DND-41 (cell line): ENCODE measurements at regions not wholly inside any gene's neighbourhood (a gene's known extent, or its start where the extent isn't known, plus 50 kb on each side); places are given as distances from the start of the nearest gene placed in this dataset.

Source experiments
- ATAC-seq: fragments of 200-7000 bp; cut with Tn5 transposase; 3 replicates; pipeline ENCODE4 v1.9.1; 2021; ENCODE audit warnings: low read depth; ENCODE audit not compliant: insufficient read depth
- DNase-seq: peaks from one replicate; pipeline ENCODE4 v3.0.0-alpha.2; 2020
- H2AFZ ChIP-seq: 2 replicates; pipeline ENCODE4 v1.6.0; 2012; ENCODE audit warnings: low read depth, low read length
- H3K27ac ChIP-seq: 2 replicates; pipeline ENCODE4 v1.5.1; 2012; ENCODE audit warnings: low read length, inconsistent platforms
- H3K27me3 ChIP-seq: fragments of 200-600 bp; sonication (generic); 2 replicates; pipeline ENCODE4 v1.6.0; 2012; ENCODE audit warnings: low read length, mild to moderate bottlenecking, inconsistent platforms; ENCODE audit not compliant: insufficient read depth, poor library complexity
- H3K36me3 ChIP-seq: 2 replicates; pipeline ENCODE4 v1.5.1; 2012; ENCODE audit warnings: low read length, inconsistent platforms; ENCODE audit not compliant: insufficient read depth
- H3K4me1 ChIP-seq: 2 replicates; pipeline ENCODE4 v1.5.1; 2012; ENCODE audit warnings: mild to moderate bottlenecking, low read length; ENCODE audit not compliant: insufficient read depth
- H3K4me2 ChIP-seq: 2 replicates; pipeline ENCODE4 v1.6.0; 2012; ENCODE audit warnings: mild to moderate bottlenecking, moderate library complexity, low read length, inconsistent platforms; ENCODE audit not compliant: insufficient read depth
- H3K4me3 ChIP-seq, 2 experiments: fragments of 200-600 bp in 1 of 2; shearing (Covaris generic) in 1 of 2; 2 replicates each; pipeline ENCODE4 v1.5.1; 2012 to 2016; ENCODE audit warnings: inconsistent platforms in 2 of 2, low read length in 2 of 2, mild to moderate bottlenecking in 2 of 2, low read depth in 1 of 2, moderate library complexity in 1 of 2
- H3K79me2 ChIP-seq: 2 replicates; pipeline ENCODE4 v1.6.0; 2012; ENCODE audit warnings: low read length, inconsistent platforms; ENCODE audit not compliant: insufficient read depth
- H3K9ac ChIP-seq: 2 replicates; pipeline ENCODE4 v1.6.0; 2012; ENCODE audit warnings: low read depth, mild to moderate bottlenecking, inconsistent platforms, low read length, moderate library complexity
- H3K9me3 ChIP-seq: 2 replicates; pipeline ENCODE4 v1.5.1; 2012; ENCODE audit warnings: low read length, moderate library complexity, mild to moderate bottlenecking, inconsistent platforms; ENCODE audit not compliant: insufficient read depth, severe bottlenecking
- H4K20me1 ChIP-seq: 2 replicates; pipeline ENCODE4 v1.6.0; 2012; ENCODE audit warnings: low read length; ENCODE audit not compliant: insufficient read depth
- CTCF ChIP-seq: IDR thresholded peaks from 2 replicates; pipeline ENCODE4 v1.5.1; 2012; ENCODE audit warnings: borderline replicate concordance, low read length, moderate library complexity, mild to moderate bottlenecking; ENCODE audit not compliant: poor library complexity, severe bottlenecking; ENCODE audit errors: extremely low read depth
- EZH2 ChIP-seq: IDR thresholded peaks from 3 replicates; pipeline ENCODE4 v1.6.1; 2012; ENCODE audit warnings: borderline replicate concordance, low read depth, mild to moderate bottlenecking, moderate library complexity, low read length, inconsistent platforms; ENCODE audit not compliant: severe bottlenecking

GRCh38 chr12:88646824-88647223 is 66.6 kb upstream of the KITLG start:
- H3K79me2 ChIP-seq: no peaks in the 10 kb centered on the region
- H3K36me3 ChIP-seq: no peaks in the 10 kb centered on the region
- no peak overlapping the region for H3K9ac ChIP-seq
- no peak overlapping the region for H3K4me3 ChIP-seq
- H3K4me1 ChIP-seq: no peaks in the 10 kb centered on the region
- ATAC-seq: no peak
- no peaks in the 10 kb centered on the region for H4K20me1 ChIP-seq
- H3K4me2 ChIP-seq: no peak overlapping the region
- DNase-seq: no peak
- no peaks in the 10 kb centered on the region for H3K9me3 ChIP-seq
- H2AFZ ChIP-seq: no peak overlapping the region
- TF ChIP-seq EZH2: no peak
- TF ChIP-seq CTCF: no peak
- H3K27ac ChIP-seq: no peak overlapping the region
- H3K27me3 ChIP-seq: no peaks in the 10 kb centered on the region

GRCh38 chr12:88645816-88646215 is 65.5 kb upstream of the KITLG start:
- TF ChIP-seq CTCF: no peak
- H3K4me3 ChIP-seq: no peak overlapping the region
- no peak overlapping the region for H3K27ac ChIP-seq
- no peaks in the 10 kb centered on the region for H3K36me3 ChIP-seq
- no peaks in the 10 kb centered on the region for H3K79me2 ChIP-seq
- no peak for ATAC-seq
- no peak for DNase-seq
- H3K27me3 ChIP-seq: no peaks in the 10 kb centered on the region
- H4K20me1 ChIP-seq: no peaks in the 10 kb centered on the region
- no peaks in the 10 kb centered on the region for H3K9me3 ChIP-seq
- H3K9ac ChIP-seq: no peak overlapping the region
- H2AFZ ChIP-seq: no peak overlapping the region
- no peak overlapping the region for H3K4me2 ChIP-seq
- no peaks in the 10 kb centered on the region for H3K4me1 ChIP-seq

GRCh38 chr12:88644946-88645702 is 64.9 kb upstream of the KITLG start:
- Histone ChIP-seq H3K4me2 (no peak overlapping the region), H3K27ac (no peak overlapping the region), H3K36me3 (no peaks in the 10 kb centered on the region), H3K9ac (no peak overlapping the region), H3K9me3 (no peaks in the 10 kb centered on the region), H2AFZ (no peak overlapping the region), H4K20me1 (no peaks in the 10 kb centered on the region), H3K79me2 (no peaks in the 10 kb centered on the region), H3K4me3 (no peak overlapping the region), H3K27me3 (no peaks in the 10 kb centered on the region), H3K4me1 (no peaks in the 10 kb centered on the region)
- DNase-seq (no peak), ATAC-seq (no peak)
- TF ChIP-seq CTCF (no peak), EZH2 (no peak)

GRCh38 chr12:88643685-88644084 is 63.4 kb upstream of the KITLG start:
- no peaks in the 10 kb centered on the region for H3K36me3 ChIP-seq
- H3K4me1 ChIP-seq: no peaks in the 10 kb centered on the region
- no peak overlapping the region for H2AFZ ChIP-seq
- DNase-seq: no peak
- no peaks in the 10 kb centered on the region for H3K27me3 ChIP-seq
- no peak for ATAC-seq
- H3K79me2 ChIP-seq: no peaks in the 10 kb centered on the region
- TF ChIP-seq EZH2 (no peak), CTCF (no peak)
- no peaks in the 10 kb centered on the region for H3K9me3 ChIP-seq
- no peak overlapping the region for H3K27ac ChIP-seq
- H3K4me3 ChIP-seq: no peak overlapping the region
- H3K4me2 ChIP-seq: no peak overlapping the region
- no peak overlapping the region for H3K9ac ChIP-seq
- H4K20me1 ChIP-seq: no peaks in the 10 kb centered on the region
